H9 (cell line): ENCODE measurements at regions not wholly inside any gene's neighbourhood (a gene's known extent, or its start where the extent isn't known, plus 50 kb on each side); places are given as distances from the start of the nearest gene placed in this dataset.

Source experiments
- DNase-seq: peaks from one replicate; pipeline ENCODE4 v3.0.0-alpha.2; 2017
- H2AFZ ChIP-seq: one replicate; pipeline ENCODE4 v1.6.1; 2013; ENCODE audit warnings: mild to moderate bottlenecking, low read length, control low read depth, moderate library complexity
- H2AK5ac ChIP-seq: 2 replicates; pipeline ENCODE4 v1.6.1; 2013; ENCODE audit warnings: low read length, control low read depth, mixed read lengths; ENCODE audit not compliant: insufficient read length
- H2BK120ac ChIP-seq: one replicate; pipeline ENCODE4 v1.6.1; 2013; ENCODE audit warnings: low read depth, mild to moderate bottlenecking, low read length, control low read depth, inconsistent platforms; ENCODE audit not compliant: poor library complexity, severe bottlenecking
- H2BK12ac ChIP-seq: 2 replicates; pipeline ENCODE4 v1.6.1; 2013; ENCODE audit warnings: low read length, control low read depth, mixed read lengths, low read depth; ENCODE audit not compliant: insufficient read length
- H2BK15ac ChIP-seq: 2 replicates; pipeline ENCODE4 v1.6.1; 2013; ENCODE audit warnings: low read depth, low read length, control low read depth
- H2BK20ac ChIP-seq: one replicate; pipeline ENCODE4 v1.6.1; 2013; ENCODE audit warnings: low read depth, mild to moderate bottlenecking, low read length, control low read depth, inconsistent platforms; ENCODE audit not compliant: poor library complexity, severe bottlenecking
- H2BK5ac ChIP-seq: 2 replicates; pipeline ENCODE4 v1.6.1; 2013; ENCODE audit warnings: low read length, control low read depth, mixed read lengths; ENCODE audit not compliant: insufficient read length
- H3K14ac ChIP-seq: 2 replicates; pipeline ENCODE4 v1.6.1; 2013; ENCODE audit warnings: low read length, control low read depth; ENCODE audit not compliant: insufficient read depth
- H3K18ac ChIP-seq: 2 replicates; pipeline ENCODE4 v1.6.1; 2013; ENCODE audit warnings: low read depth, mild to moderate bottlenecking, mixed read lengths, low read length, control low read depth; ENCODE audit not compliant: insufficient read length
- H3K23ac ChIP-seq: 2 replicates; pipeline ENCODE4 v1.6.1; 2013; ENCODE audit warnings: low read length, control low read depth, mixed read lengths, low read depth; ENCODE audit not compliant: insufficient read length
- H3K23me2 ChIP-seq: 2 replicates; pipeline ENCODE4 v1.6.1; 2013; ENCODE audit warnings: low read depth, mild to moderate bottlenecking, mixed read lengths, low read length, control low read depth; ENCODE audit not compliant: insufficient read length, poor library complexity, severe bottlenecking
- H3K27ac ChIP-seq: 2 replicates; pipeline ENCODE4 v1.5.1; 2013; ENCODE audit warnings: low read length, control low read depth, mixed read lengths, low read depth; ENCODE audit not compliant: insufficient read length
- H3K27me3 ChIP-seq: 2 replicates; pipeline ENCODE4 v1.6.1; 2013; ENCODE audit warnings: low read length, control low read depth, inconsistent platforms; ENCODE audit not compliant: insufficient read depth
- H3K4ac ChIP-seq: 2 replicates; pipeline ENCODE4 v1.6.1; 2013; ENCODE audit warnings: low read depth, mild to moderate bottlenecking, control low read depth, inconsistent platforms, low read length, moderate library complexity
- H3K4me1 ChIP-seq: 2 replicates; pipeline ENCODE4 v1.6.1; 2013; ENCODE audit warnings: low read length, control low read depth, inconsistent platforms; ENCODE audit not compliant: insufficient read depth
- H3K4me2 ChIP-seq: 2 replicates; pipeline ENCODE4 v1.6.1; 2013; ENCODE audit warnings: low read length, control low read depth, mixed read lengths; ENCODE audit not compliant: insufficient read length, insufficient read depth
- H3K56ac ChIP-seq: 2 replicates; pipeline ENCODE4 v1.6.1; 2013; ENCODE audit warnings: low read depth, mild to moderate bottlenecking, mixed read lengths, low read length, control low read depth; ENCODE audit not compliant: insufficient read length
- H3K79me1 ChIP-seq: 2 replicates; pipeline ENCODE4 v1.6.1; 2013; ENCODE audit warnings: low read depth, mild to moderate bottlenecking, moderate library complexity, low read length, control low read depth, inconsistent platforms; ENCODE audit not compliant: insufficient read depth, poor library complexity, severe bottlenecking
- H3K79me2 ChIP-seq: 2 replicates; pipeline ENCODE4 v1.6.1; 2013; ENCODE audit warnings: low read length, control low read depth, inconsistent platforms; ENCODE audit not compliant: insufficient read depth
- H3K9ac ChIP-seq: 2 replicates; pipeline ENCODE4 v1.6.1; 2013; ENCODE audit warnings: low read length, control low read depth, mixed read lengths; ENCODE audit not compliant: insufficient read length; ENCODE audit errors: extremely low read depth
- H3K9me3 ChIP-seq: one replicate; pipeline ENCODE4 v1.6.1; 2013; ENCODE audit warnings: low read depth, low read length, inconsistent platforms; ENCODE audit not compliant: control insufficient read depth
- H3T11ph ChIP-seq: one replicate; pipeline ENCODE4 v1.6.1; 2013; ENCODE audit warnings: mild to moderate bottlenecking, low read length, control low read depth, inconsistent platforms
- H4K20me1 ChIP-seq: one replicate; pipeline ENCODE4 v1.6.1; 2013; ENCODE audit not compliant: control insufficient read depth, insufficient read length, insufficient read depth
- H4K5ac ChIP-seq: 2 replicates; pipeline ENCODE4 v1.6.1; 2013; ENCODE audit warnings: low read depth, mild to moderate bottlenecking, mixed read lengths, low read length, control low read depth; ENCODE audit not compliant: insufficient read length
- H4K8ac ChIP-seq: replicated peaks from 2 replicates; pipeline ENCODE4 v1.6.1; 2013; ENCODE audit warnings: low read length, control low read depth, mixed read lengths, low read depth; ENCODE audit not compliant: insufficient read length
- H4K91ac ChIP-seq: 2 replicates; pipeline ENCODE4 v1.6.1; 2013; ENCODE audit warnings: low read depth, mild to moderate bottlenecking, moderate library complexity, mixed read lengths, low read length, control low read depth; ENCODE audit not compliant: insufficient read length
- H3K27ac Mint-ChIP-seq, 3 experiments: 2 replicates in 2 of 3; 3 replicates in 1 of 3; pipeline ENCODE4 v1.8.0; 2020 to 2021; ENCODE audit warnings: mixed read lengths in 3 of 3, mild to moderate bottlenecking in 1 of 3, moderate library complexity in 1 of 3
- H3K27me3 Mint-ChIP-seq: 2 replicates; pipeline ENCODE4 v1.8.0; 2021; ENCODE audit warnings: low read depth, mild to moderate bottlenecking, moderate library complexity, mixed read lengths
- H3K36me3 Mint-ChIP-seq, 3 experiments: 2 replicates in 2 of 3; 3 replicates in 1 of 3; pipeline ENCODE4 v1.8.0; 2020 to 2021; ENCODE audit warnings: low read depth in 3 of 3, mixed read lengths in 3 of 3; ENCODE audit not compliant: insufficient read depth in 1 of 3
- H3K4me1 Mint-ChIP-seq, 2 experiments: 2 replicates each; pipeline ENCODE4 v1.8.0; 2020; ENCODE audit warnings: mixed read lengths in 2 of 2
- H3K4me3 Mint-ChIP-seq, 2 experiments: 2 replicates in 1 of 2; 3 replicates in 1 of 2; pipeline ENCODE4 v1.8.0; 2020 to 2021; ENCODE audit warnings: mild to moderate bottlenecking in 2 of 2, mixed read lengths in 2 of 2, moderate library complexity in 1 of 2
- H3K9me3 Mint-ChIP-seq, 2 experiments: 2 replicates in 1 of 2; 3 replicates in 1 of 2; pipeline ENCODE4 v1.8.0; 2020; ENCODE audit warnings: mild to moderate bottlenecking in 2 of 2, mixed read lengths in 2 of 2, moderate library complexity in 1 of 2
- TF ChIP-seq, protein P1 (sequence below): fragments of 200-600 bp; sonication (generic); conservative IDR thresholded peaks from 3 replicates; pipeline ENCODE4 v1.8.0; 2021; ENCODE audit warnings: antibody characterized with exemption, mild to moderate bottlenecking

DNA sequence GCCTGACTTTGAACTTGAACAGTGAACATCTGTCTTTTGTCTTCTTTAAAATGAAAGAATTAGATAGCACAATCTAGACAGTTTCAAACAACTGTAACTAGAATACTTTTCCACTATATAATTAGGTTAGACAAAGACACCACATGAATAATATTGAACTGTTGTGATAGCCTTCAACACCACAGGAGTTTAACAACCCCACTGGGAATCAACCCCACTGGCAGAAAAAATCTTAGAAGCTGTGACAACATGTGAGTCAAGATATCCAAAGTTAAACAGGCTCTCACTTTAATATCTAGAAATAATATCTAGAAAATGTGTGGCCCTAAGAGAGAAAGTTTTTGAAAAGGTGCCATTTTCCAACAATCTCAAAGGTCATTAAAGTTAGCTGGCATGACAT lies 64.4 kb upstream of the PRICKLE2 start:
- Histone ChIP-seq H2AFZ (no peak overlapping the region), H2BK120ac (no peak overlapping the region), H3K27ac (no peak overlapping the region), H4K5ac (no peak overlapping the region), H3K9me3 (no peaks in the 10 kb centered on the region), H3K79me1 (no peaks in the 10 kb centered on the region), H3K4me2 (no peak overlapping the region), H2BK12ac (no peak overlapping the region), H3K14ac (no peak overlapping the region), H3K23me2 (no peaks in the 10 kb centered on the region), H3T11ph (no peak overlapping the region), H3K23ac (no peak overlapping the region), H3K9ac (no peak overlapping the region), H4K91ac (no peak overlapping the region), H2BK5ac (no peak overlapping the region), H4K8ac (no peak overlapping the region), H2BK15ac (no peak overlapping the region), H3K18ac (no peak overlapping the region), H3K4me1 (no peaks in the 10 kb centered on the region), H3K27me3 (no peaks in the 10 kb centered on the region), H2BK20ac (no peak overlapping the region), H2AK5ac (no peak overlapping the region), H3K79me2 (no peaks in the 10 kb centered on the region), H3K4ac (no peak overlapping the region), H3K56ac (no peak overlapping the region), H4K20me1 (no peaks in the 10 kb centered on the region)
- Mint-ChIP-seq H3K9me3 (no peaks in the 10 kb centered on the region), H3K27ac (no peak overlapping the region), H3K4me1 (no peaks in the 10 kb centered on the region), H3K36me3 (no peaks in the 10 kb centered on the region), H3K27me3 (no peaks in the 10 kb centered on the region), H3K4me3 (no peak overlapping the region)
- TF ChIP-seq, protein P1, sequence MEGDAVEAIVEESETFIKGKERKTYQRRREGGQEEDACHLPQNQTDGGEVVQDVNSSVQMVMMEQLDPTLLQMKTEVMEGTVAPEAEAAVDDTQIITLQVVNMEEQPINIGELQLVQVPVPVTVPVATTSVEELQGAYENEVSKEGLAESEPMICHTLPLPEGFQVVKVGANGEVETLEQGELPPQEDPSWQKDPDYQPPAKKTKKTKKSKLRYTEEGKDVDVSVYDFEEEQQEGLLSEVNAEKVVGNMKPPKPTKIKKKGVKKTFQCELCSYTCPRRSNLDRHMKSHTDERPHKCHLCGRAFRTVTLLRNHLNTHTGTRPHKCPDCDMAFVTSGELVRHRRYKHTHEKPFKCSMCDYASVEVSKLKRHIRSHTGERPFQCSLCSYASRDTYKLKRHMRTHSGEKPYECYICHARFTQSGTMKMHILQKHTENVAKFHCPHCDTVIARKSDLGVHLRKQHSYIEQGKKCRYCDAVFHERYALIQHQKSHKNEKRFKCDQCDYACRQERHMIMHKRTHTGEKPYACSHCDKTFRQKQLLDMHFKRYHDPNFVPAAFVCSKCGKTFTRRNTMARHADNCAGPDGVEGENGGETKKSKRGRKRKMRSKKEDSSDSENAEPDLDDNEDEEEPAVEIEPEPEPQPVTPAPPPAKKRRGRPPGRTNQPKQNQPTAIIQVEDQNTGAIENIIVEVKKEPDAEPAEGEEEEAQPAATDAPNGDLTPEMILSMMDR = no peak
- DNase-seq = no peak
